GM12892 (cell line): ENCODE measurements at regions not wholly inside any gene's neighbourhood (a gene's known extent, or its start where the extent isn't known, plus 50 kb on each side); places are given as distances from the start of the nearest gene placed in this dataset.
"Not testable (repeated sequence)": the region's sequence is repeated elsewhere in the genome, so short reads cannot be mapped to it uniquely, and the experiment has no call there.

Experiments used
- DNase-seq: peaks from one replicate; pipeline ENCODE4 v3.0.0; 2011; ENCODE audit not compliant: insufficient read length
- FAIRE-seq: peaks from 2 replicates; lab custom pipeline; 2011; peaks lifted over from hg19 to GRCh38; lab: Jason Lieb, UNC
- POLR2A ChIP-seq: IDR thresholded peaks from 2 replicates; pipeline ENCODE4 v1.6.1; 2011; ENCODE audit warnings: low read depth, low read length, control low read depth
- POLR2AphosphoS5 ChIP-seq: IDR thresholded peaks from 2 replicates; pipeline ENCODE4 v1.6.1; 2011; ENCODE audit warnings: low read depth, low read length, control low read depth
- TAF1 ChIP-seq: IDR thresholded peaks from 2 replicates; pipeline ENCODE4 v1.6.1; 2011; ENCODE audit warnings: low read depth, mild to moderate bottlenecking, control low read depth, low read length, borderline replicate concordance

GRCh38 chrX:51026862-51027261 lies 116.3 kb downstream of the BMP15 start:
- FAIRE-seq (no peak), DNase-seq (no peak)
- no peak for TF ChIP-seq TAF1
- TF ChIP-seq POLR2AphosphoS5 = no peak
- TF ChIP-seq POLR2A = no peak

- TF ChIP-seq POLR2A (no peak), POLR2AphosphoS5 (no peak), TAF1 (no peak)
- DNase-seq (no peak), FAIRE-seq (no peak)
Measured at GRCh38 chrX:51035746-51036145, 125.2 kb downstream of the BMP15 start.

GRCh38 chrX:51047950-51048349 lies 137.4 kb downstream of the BMP15 start:
- no peak for FAIRE-seq

GRCh38 chrX:51053741-51054140 lies 143.2 kb downstream of the BMP15 start:
- FAIRE-seq (no peak), DNase-seq (no peak)
- TF ChIP-seq POLR2AphosphoS5 (no peak), TAF1 (no peak), POLR2A (no peak)

More at GRCh38 chrX:51047950-51048349, 137.4 kb downstream of the BMP15 start:
- TF ChIP-seq POLR2AphosphoS5 (no peak), POLR2A (no peak), TAF1 (no peak)
- no peak for DNase-seq

- FAIRE-seq (no peak), DNase-seq (no peak)
- TF ChIP-seq POLR2AphosphoS5 (no peak), POLR2A (no peak), TAF1 (no peak)
Measured at GRCh38 chrX:51098046-51098445, 187.5 kb downstream of the BMP15 start.

GRCh38 chrX:51119058-51119926 lies 208.8 kb downstream of the BMP15 start:
- FAIRE-seq, DNase-seq: not testable (repeated sequence)

- not testable (repeated sequence) for FAIRE-seq, DNase-seq
Measured at GRCh38 chrX:51125743-51126142, 206.9 kb upstream of the NUDT10 start.

GRCh38 chrX:51144828-51145442 lies 187.7 kb upstream of the NUDT10 start:
- TF ChIP-seq POLR2AphosphoS5 (no peak), TAF1 (no peak), POLR2A (no peak)
- peak; percentile 61 for FAIRE-seq
- DNase-seq = peak; percentile 16

GRCh38 chrX:51148848-51149247 lies 183.8 kb upstream of the NUDT10 start:
- DNase-seq (no peak), FAIRE-seq (no peak)
- TF ChIP-seq POLR2AphosphoS5 = no peak
- no peak for TF ChIP-seq POLR2A
- TF ChIP-seq TAF1 = no peak

- no peak for TF ChIP-seq POLR2AphosphoS5
- no peak for TF ChIP-seq TAF1
- TF ChIP-seq POLR2A = no peak
- DNase-seq = no peak
- FAIRE-seq = no peak
Measured at GRCh38 chrX:51151734-51152133, 180.9 kb upstream of the NUDT10 start.

GRCh38 chrX:51155157-51155556 lies 177.5 kb upstream of the NUDT10 start:
- peak; percentile 61 for FAIRE-seq
- no peak for TF ChIP-seq POLR2A

GRCh38 chrX:51155566-51155965 lies 177.1 kb upstream of the NUDT10 start:
- DNase-seq (no peak), FAIRE-seq (no peak)
- TF ChIP-seq POLR2A (no peak), POLR2AphosphoS5 (no peak), TAF1 (no peak)

More at GRCh38 chrX:51155157-51155556, 177.5 kb upstream of the NUDT10 start:
- DNase-seq = no peak
